Hindlimb muscle (tissue), 1 donor: ENCODE measurements at regions not wholly inside any gene's neighbourhood (a gene's known extent, or its start where the extent isn't known, plus 50 kb on each side); places are given as distances from the start of the nearest gene placed in this dataset.

ENCODE experiments used
- DNase-seq: peaks from one replicate; pipeline ENCODE4 v3.0.0-alpha.2; 2013

DNA sequence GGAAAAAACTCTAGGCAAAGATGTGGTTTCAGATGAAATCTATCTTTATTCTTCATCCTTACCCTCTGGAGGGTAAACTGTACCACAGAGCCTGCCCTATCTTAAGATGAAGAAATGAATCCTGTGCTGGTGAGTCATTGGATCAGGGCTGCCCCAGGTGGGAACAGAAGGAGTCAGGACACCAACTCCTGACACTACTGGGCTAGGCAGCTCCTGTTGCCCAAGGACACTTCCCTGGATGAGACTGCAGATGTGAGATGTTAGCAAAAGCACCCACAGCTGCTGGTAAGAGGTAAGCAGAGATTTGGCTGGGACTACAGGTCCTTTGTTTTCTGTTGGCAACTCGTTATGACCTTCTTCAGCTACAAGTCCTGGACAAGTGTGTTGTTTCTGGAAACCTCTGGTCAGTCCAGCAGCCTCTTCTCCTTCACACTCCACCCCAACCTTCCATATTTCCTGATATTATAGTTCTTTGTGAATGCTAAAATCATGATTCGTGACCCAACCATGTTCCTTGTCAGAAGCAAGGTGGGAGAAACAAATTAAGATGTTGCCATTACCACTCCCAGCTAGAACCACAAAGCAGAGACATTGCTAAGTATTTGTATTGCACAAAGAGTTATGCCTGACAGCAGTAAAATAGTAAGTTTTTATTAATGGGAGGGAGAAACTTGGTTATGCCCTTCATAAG lies 104.2 kb upstream of the TGFBR2 start:
- DNase-seq, result no peak

DNA sequence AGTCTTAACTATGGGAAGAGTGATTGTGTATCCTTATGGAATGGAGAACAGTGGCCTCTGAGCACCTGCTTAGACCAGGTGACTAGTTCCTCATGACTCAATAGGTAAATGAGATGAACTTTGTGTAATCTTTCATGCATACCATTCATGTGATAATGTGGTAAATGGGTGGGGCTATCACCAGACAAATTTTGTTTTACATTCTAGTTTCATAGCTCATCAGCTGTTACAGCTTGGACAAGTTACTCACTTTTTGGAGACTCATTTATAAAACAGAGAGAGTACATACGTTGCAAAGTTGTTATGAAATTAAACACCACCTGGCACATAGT lies 103.7 kb upstream of the TGFBR2 start:
- no peak for DNase-seq

DNA sequence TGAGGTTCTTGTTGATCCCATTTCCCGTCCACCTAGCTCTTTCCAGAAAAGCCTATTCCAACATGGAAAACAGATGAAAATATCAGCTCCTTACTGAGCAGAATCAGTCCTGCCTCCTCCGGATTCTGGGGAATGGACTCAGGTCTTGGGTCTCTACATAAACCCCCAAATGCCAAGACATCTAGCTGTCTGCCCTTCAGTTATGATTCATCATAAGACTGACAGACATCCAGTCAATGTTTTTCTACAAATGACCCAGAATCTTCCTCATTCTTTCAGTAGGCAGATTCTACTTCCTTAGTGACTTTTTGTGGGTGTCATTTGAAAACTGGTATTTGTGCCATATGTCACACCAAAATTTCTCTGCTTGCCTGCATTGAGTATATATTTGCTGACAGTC lies 103.0 kb upstream of the TGFBR2 start:
- no peak for DNase-seq

DNA sequence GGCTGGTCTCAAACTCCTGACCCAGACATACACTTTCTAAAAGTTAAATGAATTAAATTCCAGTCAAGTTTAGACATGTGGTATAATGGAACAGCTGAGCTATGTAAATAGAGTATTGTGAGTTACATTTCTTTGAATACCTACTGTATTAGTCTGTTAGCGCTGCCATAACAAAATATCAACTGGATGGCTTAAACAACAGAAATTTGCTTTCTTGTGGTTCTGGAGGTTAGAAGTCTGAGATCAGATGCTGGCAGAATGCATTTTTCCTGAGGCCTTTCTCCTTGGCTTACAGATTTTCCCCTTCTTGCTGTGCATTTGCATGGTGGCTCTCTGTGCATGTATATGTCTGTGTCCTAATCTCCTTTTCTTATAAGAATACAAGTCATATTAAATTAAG lies 101.5 kb upstream of the TGFBR2 start:
- no peak for DNase-seq

DNA sequence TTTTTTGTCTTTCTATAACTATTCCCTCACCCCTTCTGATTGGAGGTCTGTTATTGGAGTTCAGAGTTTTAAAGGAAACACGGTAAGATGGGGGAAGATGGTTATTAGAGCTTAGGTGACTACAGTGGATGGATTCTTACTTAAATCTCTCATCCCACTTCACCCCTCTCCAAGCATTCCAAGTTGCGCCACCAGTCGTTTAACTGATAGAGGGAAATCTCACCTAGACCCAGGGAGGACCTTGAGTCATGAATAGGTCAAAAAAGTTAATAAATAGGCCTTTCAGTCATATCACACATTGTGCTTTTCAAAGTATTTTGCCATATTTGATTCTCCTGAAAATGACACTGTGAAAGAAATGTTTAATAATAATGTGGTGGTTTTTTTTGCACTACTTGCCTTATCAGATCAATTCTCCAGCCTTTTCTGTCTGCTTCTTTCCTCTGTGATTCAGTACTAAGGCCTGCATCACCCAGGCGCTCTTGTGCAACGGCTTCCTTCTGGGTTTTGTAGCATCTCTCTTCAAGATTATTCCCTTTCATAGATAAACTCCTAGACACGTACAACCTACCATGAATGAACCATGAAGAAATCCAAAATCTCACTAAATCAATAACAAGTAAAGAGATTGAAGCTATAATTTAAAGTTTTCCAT lies 100.4 kb upstream of the TGFBR2 start:
- no peak for DNase-seq

DNA sequence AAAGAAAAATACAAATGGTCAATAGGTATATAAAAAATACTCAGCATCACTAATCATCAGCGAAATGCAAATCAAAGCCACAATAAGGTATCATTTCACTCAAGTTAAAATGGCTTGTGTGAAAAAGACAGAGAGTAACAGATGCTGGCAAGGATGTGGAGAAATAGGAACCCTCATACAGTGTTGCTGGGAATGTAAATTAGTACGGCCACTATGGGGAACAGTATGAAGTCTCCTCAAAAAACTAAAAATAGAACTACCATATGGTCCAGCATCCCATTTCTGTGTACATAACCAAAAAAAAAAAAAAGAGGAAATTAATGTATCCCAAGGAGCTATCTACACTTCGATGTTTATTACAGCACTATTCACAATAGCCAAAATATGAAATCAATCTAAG lies 98.1 kb upstream of the TGFBR2 start:
- DNase-seq, result no peak

DNA sequence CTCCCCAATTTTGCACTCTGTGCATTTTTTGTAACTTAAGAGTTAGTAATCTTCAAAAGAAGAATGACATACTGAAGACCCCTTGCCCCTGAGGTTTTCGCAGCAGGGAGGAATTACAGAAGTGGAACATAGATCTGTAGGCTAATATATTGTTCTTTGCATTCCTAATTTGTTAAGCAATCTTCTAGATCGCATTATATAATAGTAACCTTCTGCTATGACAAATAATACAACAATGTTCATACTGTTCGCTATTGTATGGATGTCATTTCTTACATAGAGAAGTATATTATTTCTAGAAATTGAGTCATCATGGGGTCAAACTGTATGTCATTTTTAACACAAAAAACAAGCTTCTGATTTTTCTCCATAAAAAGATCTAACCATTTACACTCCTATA lies 95.8 kb upstream of the TGFBR2 start:
- no peak for DNase-seq

DNA sequence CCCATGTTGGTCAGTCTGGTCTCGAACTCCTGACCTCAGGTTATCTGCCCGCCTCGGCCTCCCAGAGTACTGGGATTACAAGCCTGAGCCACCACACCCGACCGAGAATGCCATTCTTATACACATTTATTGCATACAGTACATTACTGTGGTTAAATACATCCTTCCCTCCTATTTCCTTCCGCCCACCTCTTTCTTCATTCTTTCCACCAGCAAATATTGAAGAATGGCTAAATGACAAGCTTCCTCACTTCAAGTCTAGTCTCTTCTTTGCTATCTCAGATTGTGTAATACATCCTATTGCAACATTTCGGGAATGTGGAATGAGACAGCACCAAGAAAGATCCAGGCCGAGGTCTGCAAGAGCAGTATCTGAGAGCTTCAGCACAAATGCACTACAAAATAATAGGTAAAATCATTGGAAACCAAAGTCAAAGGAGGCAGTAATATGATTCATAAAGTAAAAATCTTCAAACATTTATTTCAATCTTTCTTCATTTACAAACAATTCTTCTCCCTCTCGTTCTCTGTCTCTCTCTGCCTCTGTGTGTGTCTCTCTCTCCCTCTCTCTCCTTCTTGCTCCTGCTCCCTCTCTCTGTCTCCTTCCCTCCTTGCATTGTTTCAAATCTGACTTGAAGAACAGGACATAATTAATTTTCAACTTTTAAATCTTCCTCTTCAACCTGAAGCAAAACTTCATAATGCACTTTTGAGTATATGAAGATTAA lies 94.7 kb upstream of the TGFBR2 start:
- DNase-seq, result no peak

DNA sequence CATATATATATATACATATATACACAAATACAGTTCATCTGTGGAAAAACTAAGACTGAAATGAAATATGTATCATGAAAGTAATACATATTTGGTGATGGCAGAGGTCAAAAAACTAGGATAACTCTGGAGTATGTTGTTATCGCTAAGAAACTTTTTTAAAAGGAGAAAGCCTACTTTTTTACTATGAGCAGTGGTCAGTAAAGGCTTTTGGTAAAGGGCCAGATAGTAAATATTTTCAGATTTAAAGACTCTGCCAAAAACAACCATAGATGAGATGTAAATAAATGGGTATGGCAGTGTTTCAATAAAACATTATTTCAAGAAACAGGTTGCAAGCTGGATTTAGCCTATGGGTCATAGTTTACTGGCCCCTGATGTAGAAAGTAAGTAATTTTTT lies 93.8 kb upstream of the TGFBR2 start:
- no peak for DNase-seq

DNA sequence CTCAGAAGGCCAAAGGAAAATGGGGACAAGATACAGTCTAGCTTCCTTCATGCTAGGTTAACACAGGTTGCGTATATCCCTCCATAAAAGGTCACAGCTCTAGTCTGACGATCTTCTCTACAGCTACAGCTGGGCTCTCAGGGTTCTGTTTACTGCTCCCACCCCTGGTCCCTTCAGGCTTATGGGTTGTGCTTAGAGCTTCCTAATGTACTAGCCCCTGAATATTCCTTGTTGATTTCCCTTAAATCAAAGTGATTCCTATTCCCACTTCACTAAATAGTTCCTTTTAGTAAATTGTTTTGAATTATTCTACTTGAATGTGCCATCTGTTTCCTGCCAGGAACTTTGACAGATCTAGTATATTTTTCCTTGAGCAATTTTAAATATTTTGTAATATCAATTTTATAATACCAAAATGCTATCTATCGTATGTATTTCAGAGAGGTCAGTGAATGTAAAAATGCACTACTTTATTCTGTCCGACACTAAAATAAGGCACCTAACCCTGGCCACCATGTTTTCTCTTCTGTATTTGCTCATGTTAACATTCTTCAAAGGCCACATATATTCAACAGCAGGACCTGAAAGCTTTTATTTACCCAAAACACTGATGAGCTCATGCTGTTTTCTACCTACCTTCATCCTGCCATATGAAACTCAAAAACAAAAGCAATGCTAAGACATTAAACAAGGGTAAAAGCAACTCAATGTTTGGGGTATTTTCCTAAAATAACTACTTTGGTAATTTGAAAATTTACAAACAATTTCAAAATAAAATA lies 92.8 kb upstream of the TGFBR2 start:
- DNase-seq, result no peak

DNA sequence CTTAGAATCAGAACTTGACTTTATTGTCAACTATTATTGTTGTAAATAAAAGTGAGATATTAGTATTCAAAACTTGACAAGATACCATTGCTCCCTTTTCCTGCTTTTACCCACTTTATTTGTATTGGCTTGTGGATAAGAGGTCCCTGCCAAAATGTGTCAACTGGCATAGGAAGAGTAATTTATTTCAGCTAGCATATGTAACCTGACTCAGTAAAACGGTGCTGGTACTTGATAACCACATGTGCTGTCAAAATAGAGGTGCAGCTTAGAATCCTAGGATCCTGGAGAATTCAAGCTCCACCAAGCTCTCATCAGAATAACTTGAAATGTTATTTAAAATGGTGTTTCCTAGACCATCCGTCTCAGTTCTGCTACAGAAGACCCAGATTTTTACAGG lies 90.2 kb upstream of the TGFBR2 start:
- no peak for DNase-seq

DNA sequence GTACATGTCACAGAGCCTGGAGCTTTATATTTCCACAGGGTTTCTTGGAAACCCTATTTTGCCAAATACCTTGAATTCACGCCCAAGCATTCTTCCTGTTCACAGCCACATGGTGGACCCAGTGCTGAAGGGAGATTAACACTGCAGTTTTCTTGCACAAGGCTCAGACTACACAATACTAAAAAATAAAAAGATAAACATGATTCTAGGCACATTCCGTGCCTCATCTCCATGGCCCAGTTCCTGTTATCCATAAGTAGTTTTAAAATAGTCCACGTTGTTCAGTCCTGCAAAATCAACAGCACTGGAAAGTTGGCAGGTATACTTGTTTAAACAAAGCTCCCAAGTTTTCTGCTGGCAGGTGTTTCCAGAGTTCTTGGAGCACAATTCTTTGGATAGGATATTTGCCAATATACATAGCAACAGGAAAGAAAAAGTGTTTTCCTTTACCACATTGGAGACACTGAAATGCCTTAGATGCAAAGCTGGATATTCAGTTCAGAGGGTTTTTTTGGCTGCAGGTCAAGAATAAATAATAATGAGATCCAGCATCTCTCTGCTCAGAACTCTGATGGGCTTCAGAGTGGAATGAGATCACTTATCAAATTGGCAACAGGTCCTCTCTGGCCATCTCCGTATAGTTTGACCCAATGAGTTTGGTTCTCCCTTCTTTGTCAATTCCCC lies 88.1 kb upstream of the TGFBR2 start:
- peak; percentile 81 for DNase-seq

DNA sequence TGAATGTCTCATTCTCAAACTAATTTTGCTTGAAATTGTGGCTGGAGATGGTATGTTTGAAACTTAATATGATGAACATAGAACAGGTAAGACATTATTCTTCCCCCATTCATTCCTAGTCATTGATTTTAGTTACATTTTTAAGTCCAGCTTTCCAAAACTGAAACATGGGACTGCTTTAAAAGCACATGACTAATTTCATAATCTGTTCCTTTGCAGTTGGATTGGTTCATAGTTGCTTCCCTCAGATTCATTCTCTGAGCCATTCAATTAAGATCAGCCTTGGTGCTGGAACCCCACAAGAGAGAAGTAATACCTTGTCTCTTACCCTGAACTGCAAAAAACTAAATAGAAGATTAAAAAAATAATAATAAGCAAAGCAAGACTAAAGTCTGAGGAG lies 87.5 kb upstream of the TGFBR2 start:
- no peak for DNase-seq

DNA sequence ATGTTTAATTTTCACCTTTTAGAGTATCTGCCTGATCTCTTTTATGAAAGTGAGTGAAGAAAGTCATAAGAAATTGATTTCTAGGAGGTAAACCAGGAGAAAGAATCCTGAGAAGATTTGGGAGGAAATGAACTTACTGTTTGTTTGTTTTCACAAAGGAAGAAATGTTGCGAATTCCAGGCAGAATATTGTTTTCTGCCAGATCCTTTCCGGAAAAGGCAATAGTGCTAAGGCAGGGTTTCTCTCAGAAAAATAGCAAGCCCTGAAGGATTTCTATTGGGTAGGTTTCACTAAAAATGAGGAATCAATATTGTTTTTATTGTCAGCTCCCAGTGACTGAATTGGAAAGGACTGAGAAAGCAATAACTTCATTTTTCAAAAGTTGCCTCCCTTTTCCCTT lies 85.7 kb upstream of the TGFBR2 start:
- DNase-seq, result peak; percentile 38

DNA sequence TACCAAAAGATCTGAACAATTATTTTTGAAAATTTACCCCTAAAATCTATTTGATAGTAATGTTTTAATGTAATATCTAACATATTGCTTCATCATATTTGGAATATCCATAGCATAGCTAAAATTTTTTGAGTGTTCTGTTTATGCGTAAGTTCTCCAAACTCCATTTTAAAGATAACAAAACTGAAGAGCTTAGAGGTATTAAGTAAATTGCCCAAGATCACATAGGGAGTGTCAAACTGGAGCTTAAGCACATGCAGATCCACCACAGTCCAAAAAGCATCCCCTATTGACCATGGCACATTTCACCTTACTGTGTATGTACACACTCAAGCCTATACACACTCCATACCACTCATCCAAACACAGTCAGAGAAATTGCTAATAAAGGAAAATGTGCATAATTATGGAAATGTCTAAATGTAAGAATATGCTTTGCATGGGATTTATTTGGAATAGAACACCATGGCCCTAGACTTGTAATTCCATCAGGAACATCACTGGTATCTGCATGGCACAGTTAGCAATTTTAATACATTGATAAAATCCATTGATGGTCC lies 85.2 kb upstream of the TGFBR2 start:
- no peak for DNase-seq

DNA sequence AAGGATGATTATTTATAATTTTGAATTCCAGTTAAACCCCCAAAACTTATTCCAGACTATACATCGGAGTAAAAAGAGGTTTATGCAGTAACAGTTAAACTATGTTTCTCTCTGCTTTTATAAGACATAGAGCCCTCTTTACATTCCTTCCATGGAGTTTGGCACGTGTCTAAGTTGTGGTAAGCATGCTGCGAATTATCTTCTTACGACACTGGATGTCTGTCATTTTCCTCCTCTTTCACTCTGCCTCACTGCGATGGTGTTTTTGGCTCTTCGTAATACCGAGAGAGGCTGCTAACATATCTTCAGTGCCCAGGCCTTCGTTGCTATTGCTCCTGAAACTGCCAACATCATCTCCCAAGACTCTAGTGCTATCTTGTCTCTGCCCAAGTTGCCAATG lies 83.9 kb upstream of the TGFBR2 start:
- no peak for DNase-seq

DNA sequence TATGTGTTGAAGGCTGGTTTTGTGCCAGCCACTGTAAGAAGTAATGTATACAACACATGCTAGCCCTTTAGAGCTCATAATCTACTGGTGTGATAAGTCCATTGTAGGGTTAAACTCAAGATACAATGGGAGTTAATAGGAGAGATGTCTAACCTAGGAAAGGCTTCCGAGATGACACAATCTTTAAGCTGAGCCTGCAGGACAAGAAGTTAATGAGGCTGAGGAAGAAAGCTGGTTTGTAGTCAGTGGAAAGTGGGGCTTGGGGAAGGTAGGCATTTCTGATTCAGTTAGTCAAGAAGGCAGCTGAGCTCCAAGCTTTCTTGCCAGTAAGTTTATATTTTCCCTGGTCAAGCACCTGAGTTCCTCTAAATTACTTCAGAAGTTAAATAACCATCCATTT lies 83.0 kb upstream of the TGFBR2 start:
- DNase-seq, result no peak

DNA sequence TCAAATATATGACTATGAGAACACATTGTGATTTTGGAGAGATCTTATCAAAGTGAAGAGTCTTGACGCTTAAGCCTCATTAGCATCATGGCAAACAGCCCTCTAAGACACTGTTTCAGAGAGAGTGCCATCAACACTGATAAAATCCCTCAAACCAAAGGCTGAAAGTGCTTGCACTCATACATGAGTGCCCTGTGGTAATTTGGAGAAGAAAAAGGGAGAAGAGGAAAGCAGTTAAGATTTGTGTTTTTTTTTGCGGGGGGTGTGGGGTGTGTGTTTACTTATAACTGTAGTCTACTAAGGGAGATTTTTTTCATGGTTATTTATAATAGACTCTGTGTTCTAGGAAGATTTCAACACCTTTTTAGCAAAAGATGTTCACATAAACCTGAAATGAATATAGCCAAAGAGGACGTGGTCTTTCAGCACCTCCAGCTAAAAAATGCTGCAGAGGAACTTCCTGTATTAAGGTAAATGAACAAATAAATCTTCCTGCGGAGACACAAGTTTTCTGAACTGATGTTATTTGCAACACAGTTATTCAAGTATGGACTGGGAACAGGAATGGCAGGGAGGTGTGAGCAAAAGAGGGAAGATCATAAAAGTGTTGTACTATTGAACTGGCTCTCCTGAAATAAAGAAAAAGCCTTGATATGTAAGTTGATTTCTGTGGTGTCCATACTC lies 81.9 kb upstream of the TGFBR2 start:
- DNase-seq, result no peak

DNA sequence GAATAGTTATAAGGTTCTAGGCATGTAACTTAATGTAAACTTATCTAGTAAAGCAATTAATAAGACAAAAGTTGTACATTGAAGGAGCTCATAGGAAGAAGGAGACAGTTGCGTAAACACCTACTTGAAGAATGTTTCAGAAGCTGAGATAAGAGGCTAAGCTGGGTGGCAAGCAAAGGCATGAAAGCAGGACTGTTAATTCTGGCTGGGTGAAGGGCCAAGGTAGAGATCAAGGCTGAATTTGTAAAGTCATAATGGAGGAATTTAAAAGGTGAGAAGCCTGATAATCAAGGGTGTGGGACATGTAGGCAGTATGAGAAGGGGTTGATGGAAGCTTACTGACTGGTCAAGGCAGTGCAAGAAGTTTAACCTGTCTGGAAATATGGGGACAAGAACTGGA lies 80.4 kb upstream of the TGFBR2 start:
- DNase-seq, result no peak

DNA sequence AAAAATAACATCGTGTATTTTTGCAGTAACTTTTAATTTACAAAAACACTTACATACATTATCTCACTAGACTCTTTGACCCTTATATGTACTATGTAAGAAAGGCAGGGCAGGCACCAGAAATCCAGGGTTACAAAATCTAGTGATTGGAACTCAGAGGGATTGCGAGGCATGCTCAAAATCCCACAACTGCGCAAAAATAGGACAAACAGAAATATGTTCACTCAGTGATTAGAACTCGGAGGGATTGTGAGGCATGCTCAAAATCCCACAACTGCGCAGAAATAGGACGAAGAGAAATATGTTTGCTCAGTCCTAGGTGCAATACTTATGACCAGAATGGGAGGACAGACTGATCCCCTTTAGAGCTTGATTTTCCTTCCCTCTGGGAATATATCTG lies 79.2 kb upstream of the TGFBR2 start:
- no peak for DNase-seq

DNA sequence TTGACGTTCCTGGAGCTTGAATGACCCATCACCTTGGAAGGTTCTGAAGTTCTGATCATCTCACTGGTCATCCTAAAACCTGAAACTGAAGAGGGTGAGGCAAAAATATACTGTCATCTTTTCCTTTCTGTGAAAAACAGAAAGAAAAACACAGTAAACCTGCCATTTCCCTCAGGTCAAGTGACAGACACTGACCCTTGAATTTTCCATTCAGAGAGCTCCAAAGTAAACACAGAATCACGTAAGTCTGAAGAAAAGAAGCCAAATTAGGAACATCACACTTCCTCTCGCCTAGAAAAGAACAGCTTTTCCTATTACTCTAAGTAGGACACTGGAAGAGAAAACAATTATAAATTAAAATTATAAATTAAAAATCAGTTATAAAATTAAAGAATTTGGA lies 78.7 kb upstream of the TGFBR2 start:
- no peak for DNase-seq

DNA sequence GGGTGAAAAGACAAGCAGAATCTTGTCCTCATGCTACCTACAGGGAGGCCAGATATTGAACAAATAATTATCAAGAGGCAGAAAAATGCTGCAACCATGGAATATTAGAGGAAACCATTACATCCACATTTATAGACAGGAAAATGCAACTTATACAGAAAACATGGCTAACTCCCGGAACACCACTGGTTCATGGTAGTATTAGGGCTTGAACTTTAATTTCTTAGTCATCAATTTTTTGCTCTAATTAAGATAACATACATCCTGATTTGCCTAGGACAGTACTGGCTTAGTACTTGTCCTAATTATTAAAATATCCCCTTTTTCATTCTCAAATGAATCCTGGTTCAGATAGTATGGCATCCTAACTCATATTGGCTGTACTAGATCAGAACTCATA lies 76.3 kb upstream of the TGFBR2 start:
- no peak for DNase-seq
